ENCODE measurements at regions not wholly inside any gene's neighbourhood (a gene's known extent, or its start where the extent isn't known, plus 50 kb on each side); places are given as distances from the start of the nearest gene placed in this dataset.

DNA sequence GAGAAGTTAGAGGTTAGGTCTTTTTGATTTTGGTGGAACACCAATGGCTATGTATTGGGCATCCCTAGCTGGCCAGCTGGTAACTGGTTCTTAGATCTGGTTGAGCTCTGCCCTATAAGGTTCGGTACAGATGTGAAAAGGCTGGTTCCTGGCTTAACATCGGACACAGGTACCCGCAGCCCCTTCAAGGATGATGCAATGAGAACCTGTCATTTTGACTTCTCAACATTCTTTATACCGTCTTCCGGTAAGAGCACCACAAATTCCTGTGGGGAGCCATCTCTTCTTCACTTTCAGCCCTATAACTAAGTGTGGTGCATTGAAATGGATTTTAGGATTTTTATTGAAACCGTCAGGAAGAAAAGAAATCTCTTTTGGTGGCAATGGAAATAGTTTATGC lies 222.8 kb downstream of the ADAMTS9 start:
- no peak for DNase-seq (ENCODE audit: low read depth)

DNA sequence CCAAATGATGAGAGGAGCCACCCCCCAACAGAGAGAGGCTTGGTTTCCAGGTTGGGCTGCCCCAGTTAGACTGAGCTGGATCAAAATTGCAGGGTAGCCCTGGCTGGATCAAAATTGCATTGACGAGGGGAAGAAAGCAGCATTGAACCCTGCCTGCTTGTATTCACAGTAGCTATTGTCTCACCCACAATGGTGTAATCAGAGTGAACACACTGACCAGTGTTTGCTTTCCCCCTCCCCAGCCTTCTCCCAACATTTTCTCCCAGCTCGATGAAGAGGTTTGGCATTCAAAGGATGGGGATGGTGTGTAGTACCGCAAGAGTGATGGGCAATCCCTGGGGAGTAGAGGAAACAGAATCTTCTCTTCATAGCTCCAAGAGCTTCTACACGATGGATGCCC lies 223.8 kb downstream of the ADAMTS9 start:
- no peak for DNase-seq (ENCODE audit: low read depth)

DNA sequence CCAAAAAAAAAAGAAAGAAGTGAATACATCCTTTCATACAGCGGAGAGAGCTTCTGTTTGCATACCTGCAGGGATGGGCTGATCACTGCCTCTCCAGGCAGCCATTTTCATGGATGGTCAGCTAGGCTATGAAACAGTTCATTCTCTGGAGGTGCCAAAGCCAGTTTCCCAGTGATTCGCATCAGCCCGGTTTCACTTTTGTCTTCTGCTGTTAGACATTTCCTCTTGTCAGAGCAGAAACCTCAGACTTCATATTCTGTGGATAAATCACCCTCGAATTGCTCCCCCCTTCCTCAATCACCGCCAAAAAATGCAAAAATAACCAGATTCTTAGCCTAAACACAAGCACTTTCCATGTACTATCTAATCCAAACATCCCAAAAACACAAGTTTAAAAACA lies 225.6 kb downstream of the ADAMTS9 start:
- DNase-seq (ENCODE audit: low read depth): peak; percentile 85

DNA sequence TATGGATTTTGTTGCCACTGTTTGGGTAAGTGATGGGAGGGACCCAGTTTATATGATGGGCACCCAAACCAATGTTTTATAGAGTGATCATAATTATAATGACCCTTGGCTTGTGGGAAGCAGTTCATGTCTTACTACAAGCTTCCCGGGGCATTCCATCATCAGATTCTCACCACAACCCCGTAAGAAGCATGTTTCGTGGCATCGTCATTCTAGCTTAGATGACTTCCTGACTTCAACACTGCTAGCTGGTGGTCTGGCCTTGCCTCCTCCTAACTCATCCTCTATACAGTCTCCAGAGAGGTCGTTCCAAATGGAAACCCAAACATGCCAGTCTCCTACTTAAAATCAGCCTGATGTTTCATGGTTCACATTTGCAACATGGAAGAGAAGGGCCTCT lies 226.9 kb downstream of the ADAMTS9 start:
- DNase-seq (ENCODE audit: low read depth): peak; percentile 79

DNA sequence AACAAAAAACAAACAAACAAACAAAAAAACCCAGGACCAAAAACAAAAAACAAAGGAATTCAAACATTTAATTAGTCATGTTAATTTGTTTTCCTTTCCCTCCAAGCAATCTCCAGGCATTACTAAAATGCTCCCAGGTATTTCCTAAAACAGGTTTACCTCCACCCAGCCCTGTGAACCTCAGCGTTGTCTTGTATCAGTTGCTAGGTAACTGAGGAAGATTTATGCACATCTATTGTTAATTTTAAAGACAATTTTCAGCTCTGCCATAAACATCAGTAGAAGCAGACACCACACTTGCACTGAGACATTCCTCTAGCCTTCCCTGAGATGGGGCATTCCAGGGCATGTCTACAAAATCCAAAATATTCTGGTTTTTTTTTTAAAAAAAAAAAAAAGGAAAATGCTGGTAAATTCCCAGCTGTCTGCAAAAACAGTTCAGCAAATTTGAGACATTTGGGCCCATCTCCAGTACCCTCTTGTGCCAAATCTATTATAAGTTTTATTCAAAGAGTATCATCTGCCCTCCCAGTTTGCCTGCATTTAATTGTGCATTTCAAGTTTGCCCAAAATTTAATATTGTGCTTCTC lies 227.6 kb downstream of the ADAMTS9 start:
- DNase-seq (ENCODE audit: low read depth): no peak

DNA sequence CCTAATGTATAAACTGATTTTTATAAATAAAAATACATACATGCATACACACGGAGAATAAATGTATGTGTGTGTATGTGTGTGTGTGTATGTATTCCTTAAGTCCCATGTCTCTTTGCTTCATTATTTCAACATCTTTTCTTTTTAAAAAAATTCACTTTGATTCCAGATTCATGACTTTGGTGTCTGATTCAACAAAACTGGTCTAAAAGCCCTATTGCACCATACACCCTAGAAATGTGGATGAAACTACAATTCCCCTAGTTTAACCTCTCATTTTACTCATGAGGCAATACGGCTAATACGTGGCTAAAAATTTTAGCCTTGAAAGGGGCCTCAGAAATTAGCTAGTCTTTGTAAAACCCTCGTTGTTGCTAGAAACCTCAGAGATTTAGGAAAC lies 228.1 kb downstream of the ADAMTS9 start:
- no peak for DNase-seq (ENCODE audit: low read depth)

DNA sequence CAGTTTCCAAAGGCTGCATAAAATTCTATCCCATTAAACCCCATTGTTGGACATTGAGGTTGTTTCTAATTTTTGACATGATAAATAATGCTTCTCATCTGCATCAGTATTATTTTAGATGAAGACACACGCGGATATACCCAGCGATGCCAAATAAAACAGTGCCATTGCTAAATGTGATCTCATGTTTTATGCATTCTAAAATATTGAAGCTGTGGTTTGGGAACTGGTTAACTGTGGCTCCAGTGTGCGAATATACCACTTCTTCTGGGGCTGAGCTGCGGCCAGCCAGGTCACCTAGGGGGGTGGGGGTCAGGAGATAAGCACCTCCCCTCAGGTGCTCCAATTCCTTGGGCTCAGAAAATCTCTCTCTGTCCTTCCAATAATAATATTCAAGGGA lies 230.0 kb downstream of the ADAMTS9 start:
- no peak for DNase-seq (ENCODE audit: low read depth)

DNA sequence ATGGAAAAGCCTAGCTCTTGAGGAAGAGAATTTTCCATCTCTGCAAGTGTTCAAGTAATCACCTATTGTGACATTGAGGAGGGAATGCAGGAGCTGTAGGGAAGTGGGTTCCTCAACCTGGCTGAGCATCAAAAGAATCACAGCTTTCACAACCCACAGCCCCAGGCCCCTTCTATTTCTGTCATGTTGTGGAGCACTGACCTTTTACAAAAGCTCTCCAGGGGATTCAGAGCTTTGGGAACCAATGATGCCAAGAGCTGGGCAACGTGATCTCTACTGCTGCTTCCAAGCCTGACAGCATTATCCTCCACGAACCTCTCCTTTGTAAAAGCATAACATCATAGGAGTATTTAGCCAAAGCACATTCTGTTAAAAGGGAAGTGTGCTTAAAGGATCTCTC lies 231.1 kb downstream of the ADAMTS9 start:
- no peak for DNase-seq (ENCODE audit: low read depth)

DNA sequence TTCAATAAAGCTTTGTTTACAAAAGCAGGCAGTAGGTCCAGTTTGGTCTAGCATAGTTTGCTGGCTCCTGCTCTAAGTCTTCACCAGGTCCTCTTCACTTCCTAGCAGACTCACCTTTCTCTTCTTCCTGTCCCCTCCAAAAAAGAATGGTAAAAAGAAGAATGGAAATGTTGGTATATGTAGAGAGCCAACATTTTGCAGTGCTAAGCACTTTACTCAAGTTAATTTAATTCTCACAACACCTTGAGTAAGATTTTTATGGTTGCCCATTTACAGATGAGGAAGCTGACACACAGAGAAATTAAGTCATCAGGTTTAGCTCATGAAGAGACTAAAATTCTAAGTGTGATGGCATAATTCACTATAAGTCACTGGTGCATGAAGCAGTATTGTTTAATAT lies 230.1 kb upstream of the PRICKLE2 start:
- DNase-seq (ENCODE audit: low read depth): no peak

DNA sequence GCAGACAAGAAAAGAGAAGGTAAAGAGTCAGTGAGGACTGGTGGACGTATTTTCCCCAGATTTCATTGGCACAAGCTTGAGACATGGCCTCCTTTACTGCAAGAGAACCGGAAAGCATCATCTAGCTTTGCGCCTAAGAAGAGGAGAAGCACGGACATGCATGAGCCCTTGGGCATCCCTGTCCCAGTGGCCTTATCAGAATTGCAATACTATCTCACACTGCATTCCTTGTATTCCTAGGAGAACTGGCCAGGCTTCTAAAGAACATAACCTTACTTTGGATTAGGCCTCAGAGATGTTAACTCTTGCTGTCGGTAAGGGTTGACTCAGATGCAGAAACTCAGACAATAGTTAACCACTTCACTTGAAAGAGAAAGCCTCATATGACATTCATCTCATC lies 229.5 kb upstream of the PRICKLE2 start:
- DNase-seq (ENCODE audit: low read depth): no peak

DNA sequence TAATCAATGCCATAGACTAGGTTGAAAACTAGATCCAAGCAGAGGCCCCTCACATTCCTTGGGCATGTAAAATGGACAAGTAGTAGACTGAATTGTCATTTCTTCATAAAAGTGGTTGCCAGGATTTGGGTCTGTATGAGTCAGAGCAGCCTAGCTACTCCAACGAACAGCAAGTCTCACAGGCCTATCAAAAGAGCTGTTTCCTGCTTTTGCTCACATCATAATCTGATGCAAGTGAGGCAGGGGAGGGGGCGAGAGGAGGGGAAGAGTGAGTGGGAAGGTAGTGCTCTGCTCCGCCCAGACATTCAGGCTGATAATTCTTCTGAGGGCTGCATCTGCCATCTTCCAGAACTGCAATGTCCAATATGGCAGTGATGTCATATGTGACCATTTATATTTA lies 228.9 kb upstream of the PRICKLE2 start:
- DNase-seq (ENCODE audit: low read depth): peak; percentile 53

DNA sequence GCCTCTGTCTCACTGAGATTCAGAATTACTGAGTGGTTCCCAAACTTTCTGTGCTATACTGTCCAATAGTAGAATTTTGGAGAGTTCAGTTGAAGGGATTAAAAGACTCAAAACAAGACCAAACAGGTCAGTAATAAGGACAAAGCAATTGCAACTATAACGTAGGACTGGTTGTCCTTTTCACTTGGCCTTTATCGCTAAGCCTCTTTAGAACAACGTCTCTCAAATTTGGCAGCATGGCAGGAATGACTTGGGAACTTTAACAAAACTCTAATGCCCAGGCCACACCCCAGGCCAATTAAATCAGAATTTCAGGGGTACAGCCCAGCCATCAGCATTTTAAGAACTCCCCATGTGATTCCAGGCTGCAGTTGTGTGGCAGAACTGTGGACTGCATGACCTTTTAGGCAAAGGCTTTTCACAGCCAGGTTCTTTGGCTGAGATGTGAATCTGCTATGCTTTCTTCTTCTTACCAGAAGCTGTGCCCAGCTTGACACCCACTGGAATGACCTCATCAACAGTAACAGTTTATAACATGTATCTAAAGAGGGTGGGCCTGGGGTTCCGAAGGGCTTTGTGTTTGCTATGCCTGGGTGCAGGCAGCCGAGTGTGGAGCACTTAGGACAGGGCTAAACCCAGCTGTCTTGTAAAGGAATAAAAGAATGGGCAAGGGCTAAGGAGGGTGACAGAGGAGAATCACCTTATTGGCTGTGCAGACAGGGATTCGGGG lies 226.2 kb upstream of the PRICKLE2 start:
- no peak for DNase-seq (ENCODE audit: low read depth)

DNA sequence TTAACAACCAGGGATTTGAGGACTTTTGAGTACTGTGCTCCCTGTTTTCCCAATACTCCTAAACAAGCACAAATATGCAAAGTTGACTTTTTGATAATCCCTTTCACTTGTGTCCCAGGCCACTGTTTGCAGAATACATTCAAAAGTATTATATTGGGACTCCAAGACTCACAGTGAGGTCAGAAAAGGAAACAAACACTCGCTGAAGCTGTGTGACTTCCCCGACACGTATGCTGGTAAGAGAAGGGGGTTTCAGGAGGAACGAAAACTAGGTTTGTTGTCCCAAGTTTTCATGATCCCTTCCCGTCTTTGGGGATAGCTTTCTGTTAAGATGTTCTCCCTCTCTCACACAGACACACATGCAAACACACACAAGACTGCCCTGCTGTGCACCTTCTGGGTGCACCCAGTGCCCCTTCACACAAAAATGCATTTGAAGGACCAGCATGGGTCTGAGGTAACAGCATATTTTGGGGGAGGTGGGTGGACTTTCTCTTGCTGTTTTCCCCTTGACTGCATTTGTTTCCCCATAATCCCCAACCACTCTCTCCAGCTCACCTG lies 225.2 kb upstream of the PRICKLE2 start:
- DNase-seq (ENCODE audit: low read depth): no peak

DNA sequence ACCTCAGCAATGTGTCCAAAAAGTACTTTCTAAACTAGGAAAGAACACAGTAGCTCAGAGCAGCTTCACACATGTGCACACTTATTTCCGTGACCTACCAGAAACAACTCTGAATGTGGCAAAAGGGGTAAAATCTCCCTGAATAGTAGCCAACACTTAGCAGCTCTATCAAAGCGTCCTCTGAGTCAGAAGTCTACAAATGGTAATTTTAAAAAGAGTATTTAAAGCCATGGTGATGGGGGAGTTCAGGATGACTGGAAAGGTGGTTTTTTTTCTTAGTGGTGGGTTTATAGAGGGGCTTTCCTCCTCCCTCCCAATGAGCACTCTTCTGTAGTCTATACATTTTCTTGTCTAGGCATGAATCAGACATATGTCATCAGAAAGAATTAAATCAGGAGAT lies 223.8 kb upstream of the PRICKLE2 start:
- DNase-seq (ENCODE audit: low read depth): no peak

DNA sequence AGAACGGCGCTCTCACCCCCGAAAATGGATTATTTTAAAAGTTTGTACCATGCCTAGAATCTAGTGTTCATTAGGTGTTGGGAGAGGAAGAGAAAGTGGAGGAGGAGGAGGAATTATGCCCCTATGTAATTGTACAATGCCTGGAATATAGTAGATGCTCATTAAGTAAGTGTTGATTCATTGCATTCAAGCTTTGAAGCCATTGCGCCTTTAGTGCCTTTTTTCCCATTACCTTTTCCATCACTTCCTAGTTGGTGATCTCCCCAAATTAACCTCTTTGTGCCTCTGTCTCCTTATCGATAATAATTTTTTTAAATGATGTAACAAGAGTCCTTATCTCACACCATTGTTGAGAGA lies 220.7 kb upstream of the PRICKLE2 start:
- DNase-seq (ENCODE audit: low read depth): no peak

DNA sequence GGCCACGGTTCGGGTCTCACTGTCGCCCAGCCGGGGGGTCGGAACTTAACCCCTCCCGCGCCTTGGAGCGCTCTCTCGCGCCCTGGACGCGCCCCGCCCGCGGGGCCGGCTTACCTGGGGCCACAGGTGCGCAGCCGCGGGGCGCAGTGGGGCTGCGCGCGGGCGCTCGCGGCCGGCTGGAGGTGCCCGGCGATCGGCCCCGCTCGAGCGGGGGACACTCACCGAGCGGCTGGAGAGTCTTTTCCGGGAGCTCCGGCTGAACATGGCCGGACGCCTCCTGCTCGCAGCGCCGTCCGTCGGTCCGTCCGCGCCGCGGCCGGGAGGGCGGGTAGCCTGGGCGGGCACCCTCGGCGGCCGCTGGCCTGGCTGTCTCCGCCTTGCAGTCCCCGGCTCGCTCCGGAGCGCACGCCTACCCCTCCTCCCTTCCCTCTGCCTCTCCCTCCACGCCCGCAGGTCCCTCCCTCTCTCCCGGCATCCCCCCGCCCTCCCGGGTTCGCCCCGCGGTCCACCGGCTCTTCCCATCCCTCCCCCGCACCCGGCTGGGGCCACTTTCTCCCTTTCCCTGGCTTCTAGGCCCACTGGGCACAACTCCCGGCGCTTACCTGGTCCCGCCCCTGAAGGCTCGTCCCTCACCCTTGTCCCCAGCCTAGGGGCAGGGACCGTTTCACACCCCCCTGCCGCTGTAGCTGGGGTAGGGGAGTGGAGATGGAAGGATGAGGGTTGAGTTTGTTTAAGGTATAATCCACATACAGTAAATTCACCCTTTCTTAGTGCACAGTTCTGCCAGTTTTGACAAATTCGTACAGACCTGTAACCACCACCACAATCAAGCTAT lies 220.1 kb upstream of the PRICKLE2 start:
- DNase-seq (ENCODE audit: low read depth): peak; percentile 19

DNA sequence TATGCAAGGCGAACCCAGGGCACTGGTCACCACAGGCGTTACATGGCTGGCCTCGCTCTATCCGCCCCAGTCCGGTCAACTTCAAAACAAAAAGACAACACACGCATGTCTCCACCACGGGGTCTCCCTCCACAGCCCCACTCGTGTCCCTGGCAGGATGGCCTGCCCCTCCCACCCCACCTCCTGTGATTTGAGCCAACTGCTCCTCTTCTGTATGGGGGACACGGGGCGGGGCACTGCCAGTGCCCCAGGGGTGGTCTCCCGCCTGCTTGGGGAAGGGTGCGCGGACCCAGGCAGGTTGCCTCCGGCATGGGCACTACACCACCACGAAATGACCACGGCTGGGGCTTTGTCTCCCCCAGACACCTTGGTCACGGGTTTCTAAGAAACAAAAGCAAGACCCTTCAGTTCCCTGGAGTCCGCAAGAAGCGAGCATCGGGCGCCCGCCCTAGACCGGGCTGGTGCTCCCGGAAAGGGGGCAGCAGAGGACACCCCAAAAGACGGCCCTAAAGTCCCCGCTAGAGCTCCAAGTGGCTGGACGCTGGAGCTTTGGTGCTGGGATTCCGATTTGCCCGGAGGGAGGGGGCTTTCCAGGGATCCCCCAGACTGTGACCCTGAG lies 219.3 kb upstream of the PRICKLE2 start:
- no peak for DNase-seq (ENCODE audit: low read depth)

DNA sequence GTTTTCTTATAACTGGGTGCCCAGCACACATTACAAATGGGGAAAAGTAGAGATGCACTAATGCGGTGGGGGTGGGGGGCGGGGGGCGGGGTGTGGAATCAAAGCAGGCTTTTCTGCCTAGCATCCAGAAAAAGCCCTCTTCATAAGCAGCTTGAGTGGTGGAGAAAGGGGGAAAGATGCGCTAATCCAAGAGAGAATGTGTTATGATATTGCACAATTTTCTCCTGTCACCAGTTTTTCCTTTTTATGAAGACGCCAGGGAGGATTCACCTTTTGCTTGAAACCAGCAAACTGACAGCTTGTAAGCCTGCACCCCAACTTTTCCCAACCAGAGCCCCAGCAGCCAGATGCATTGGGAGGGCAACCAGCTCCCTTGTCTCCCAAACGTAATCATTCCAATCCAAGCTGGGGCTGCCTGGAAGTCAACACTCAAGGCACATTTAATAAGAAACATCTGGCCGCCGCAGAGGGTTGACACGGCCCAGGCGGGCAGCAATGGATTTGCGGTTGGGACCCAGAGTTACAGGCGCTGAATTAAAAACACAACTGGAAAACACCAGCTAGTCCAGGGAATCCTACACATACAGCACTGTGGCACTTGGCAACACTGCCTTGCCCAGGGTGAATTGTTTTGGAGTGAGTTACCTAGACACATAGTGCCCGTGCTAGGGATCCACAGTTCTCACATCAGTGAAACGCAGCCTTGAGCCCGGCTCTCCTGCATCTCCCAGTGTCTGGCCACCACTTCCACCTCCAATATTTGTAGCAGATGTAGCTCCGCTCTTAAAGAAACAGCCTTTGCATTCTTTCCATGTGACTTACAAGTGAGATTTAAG lies 218.5 kb upstream of the PRICKLE2 start:
- peak; percentile 47 for DNase-seq (ENCODE audit: low read depth)

DNA sequence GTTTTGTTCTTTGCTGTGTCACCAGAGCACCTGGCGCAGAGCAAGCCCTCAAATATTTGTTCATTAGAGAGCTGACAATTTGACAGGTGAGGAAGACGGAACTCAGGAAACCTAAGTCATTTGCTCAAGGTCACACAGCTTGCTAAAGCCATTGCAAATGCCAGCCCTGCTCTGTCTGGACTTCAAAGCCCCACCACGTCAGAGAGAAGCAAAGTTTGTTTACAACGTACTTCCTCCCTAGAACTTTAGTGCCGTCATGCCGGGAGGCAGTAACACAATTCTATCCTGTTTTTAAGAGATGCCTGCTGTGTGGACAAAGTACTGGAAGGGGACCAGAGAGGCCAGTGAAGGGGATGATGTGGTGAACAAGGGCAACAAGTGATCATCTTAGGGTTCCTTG lies 216.6 kb upstream of the PRICKLE2 start:
- no peak for DNase-seq (ENCODE audit: low read depth)

DNA sequence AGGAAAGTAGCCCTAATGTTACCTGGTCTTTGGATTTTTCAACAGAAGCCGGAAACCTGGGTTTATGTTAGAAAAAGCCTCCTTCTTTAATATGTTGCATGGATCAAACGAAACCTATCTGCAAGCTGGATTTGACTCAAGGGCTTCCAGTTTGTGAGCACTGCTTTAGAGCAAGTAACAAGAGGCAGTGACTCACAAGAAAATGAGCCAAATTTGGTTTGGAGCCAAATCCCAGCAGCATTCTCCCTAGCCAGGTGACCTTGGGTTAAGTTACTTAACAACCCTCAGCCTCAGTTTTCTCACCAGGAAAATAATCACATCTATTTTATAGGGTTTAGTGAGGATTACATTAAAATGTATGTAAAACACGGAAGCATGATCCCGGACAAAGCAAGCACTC lies 215.2 kb upstream of the PRICKLE2 start:
- peak; percentile 83 for DNase-seq (ENCODE audit: low read depth)

DNA sequence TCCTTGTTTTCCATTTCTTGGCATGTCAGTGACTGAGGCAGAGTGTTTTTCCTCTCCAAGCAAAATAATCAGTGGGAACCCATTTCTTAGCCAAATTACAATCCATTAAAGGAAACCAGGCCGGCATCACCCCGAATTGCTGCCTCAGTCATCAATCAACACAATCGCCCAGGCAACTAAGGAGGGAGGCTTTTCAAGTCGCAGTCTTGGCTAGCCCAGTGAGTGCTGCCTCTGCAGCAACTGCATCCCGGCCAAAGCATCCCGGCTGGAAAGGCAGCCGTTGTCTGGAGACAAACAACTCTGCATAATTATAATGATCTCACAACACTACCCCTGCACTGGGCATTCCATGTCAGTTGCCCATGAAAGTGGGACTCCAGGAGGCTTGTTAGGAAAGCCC lies 213.5 kb upstream of the PRICKLE2 start:
- no peak for DNase-seq (ENCODE audit: low read depth)
